SHP77 treated with DMSO at 0.1 percent for 48 hours (cell line): ENCODE measurements at regions not wholly inside any gene's neighbourhood (a gene's known extent, or its start where the extent isn't known, plus 50 kb on each side); places are given as distances from the start of the nearest gene placed in this dataset.
"Not testable (repeated sequence)": the region's sequence is repeated elsewhere in the genome, so short reads cannot be mapped to it uniquely, and the experiment has no call there.

Experiments used
- DNase-seq: peaks from one replicate; lab custom pipeline; 2025; lab: John Stamatoyannopoulos, UW

- DNase-seq = no peak
These were observed 60.5 kb upstream of the CYRIA start for GRCh38 chr2:16726147-16726546.

- DNase-seq = no peak
These were observed 59.9 kb upstream of the CYRIA start for GRCh38 chr2:16725549-16725948.

DNA sequence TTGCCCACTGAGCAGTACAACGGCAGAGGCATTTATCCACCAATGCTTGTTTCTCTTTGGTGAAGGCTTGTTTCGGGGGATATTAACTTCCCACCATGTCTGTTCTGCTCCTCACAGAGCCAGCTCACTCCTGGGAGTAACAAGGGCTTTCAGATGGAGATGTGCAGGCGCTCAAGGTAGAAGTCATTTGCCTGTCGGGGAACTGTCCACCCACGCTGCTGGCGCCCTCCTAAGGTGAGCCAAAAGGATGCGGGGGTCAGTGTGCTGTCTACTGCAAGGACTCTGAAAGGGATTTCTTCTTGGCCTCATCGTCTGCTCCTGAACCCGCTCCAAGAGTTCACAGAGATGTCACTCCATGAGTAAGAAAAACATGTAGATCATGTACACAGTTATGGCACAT is 57.0 kb upstream of the CYRIA start:
- no peak for DNase-seq

- no peak for DNase-seq
These were observed 56.5 kb upstream of the CYRIA start for GRCh38 chr2:16722126-16722525.

DNA sequence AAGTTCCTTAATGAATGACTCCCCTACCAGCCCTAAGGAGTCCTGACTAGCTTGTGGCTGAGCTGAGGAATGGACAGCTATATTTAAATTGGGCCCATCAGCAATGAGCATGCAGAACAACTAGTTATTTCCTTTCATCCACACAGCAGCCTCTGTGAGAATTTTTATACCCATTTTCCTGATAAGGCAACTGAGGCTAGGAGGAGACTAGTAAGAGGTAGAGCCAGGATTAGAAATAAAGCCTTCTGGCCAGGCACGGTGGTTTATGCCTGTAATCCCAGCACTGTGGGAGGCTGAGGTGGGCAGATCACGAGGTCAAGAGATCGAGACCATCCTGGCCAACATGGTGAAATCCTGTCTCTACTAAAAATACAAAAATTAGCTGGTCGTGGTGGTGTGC is 55.9 kb upstream of the CYRIA start:
- not testable (repeated sequence) for DNase-seq

DNA sequence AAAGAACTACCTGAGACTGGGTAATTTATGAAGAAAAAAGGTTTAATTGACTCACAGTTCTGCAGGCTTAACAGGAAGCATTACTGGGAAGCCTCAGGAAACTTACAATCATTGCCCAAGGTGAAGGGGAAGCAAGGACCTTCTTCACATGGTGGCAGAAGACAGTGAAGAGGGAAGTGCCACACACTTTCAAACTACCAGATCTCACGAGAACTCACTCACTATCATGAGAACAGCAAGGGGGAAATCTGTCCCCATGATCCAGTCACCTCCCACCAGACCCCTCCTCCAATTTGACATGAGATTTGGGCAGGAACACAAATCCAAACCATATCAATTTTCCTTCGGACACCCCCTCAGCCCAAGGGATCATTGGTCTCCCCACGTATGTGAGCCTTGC is 55.1 kb upstream of the CYRIA start:
- DNase-seq = not testable (repeated sequence)

DNA sequence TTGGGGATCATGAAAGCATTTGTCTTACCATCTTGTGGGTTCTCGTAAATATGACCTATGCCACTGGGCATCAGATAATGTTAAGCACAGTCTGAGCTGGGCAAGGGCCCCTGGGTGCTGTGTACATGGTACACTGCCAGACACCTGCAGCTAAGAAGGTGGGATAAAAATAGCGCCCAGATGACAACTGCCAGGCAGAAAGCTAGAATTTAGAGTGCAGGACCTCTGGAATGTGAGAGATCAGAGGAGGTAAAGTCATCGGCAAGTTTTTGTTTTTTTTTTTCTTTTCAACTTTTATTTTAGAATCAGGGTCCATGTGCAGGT is 53.8 kb upstream of the CYRIA start:
- no peak for DNase-seq

- DNase-seq = no peak
These were observed 53.2 kb upstream of the CYRIA start for GRCh38 chr2:16718576-16719484.

GRCh38 chr2:16717477-16717876 is 51.8 kb upstream of the CYRIA start:
- no peak for DNase-seq

GRCh38 chr2:16716944-16717343 is 51.3 kb upstream of the CYRIA start:
- no peak for DNase-seq

- DNase-seq = no peak
These were observed 50.4 kb upstream of the CYRIA start for GRCh38 chr2:16716024-16716423.
